Effector memory CD4-positive, alpha-beta T cell (primary cell): ENCODE measurements at regions not wholly inside any gene's neighbourhood (a gene's known extent, or its start where the extent isn't known, plus 50 kb on each side); places are given as distances from the start of the nearest gene placed in this dataset.

ENCODE experiments used
- DNase-seq, 3 donors: peaks; one replicate each; pipeline ENCODE4 v3.0.0-alpha.2; 2020
- H3K27ac ChIP-seq: 2 replicates; pipeline ENCODE4 v1.7.0; 2013; ENCODE audit warnings: mild to moderate bottlenecking, low read length, moderate library complexity; ENCODE audit not compliant: insufficient read depth, poor library complexity, severe bottlenecking
- H3K27me3 ChIP-seq: replicated peaks from 2 replicates; pipeline ENCODE4 v1.7.0; 2013; ENCODE audit warnings: mild to moderate bottlenecking, low read length; ENCODE audit not compliant: insufficient read depth, control insufficient read depth, poor library complexity, severe bottlenecking
- H3K36me3 ChIP-seq: 2 replicates; pipeline ENCODE4 v1.7.0; 2013; ENCODE audit warnings: mild to moderate bottlenecking, low read length, moderate library complexity; ENCODE audit not compliant: control insufficient read depth, insufficient read depth
- H3K4me1 ChIP-seq: 2 replicates; pipeline ENCODE4 v1.7.0; 2013; ENCODE audit warnings: low read length, mild to moderate bottlenecking; ENCODE audit not compliant: control insufficient read depth, insufficient read depth, poor library complexity, severe bottlenecking
- H3K4me3 ChIP-seq: 2 replicates; pipeline ENCODE4 v1.7.0; 2013; ENCODE audit warnings: low read length, low read depth, mild to moderate bottlenecking; ENCODE audit not compliant: insufficient read depth, poor library complexity, severe bottlenecking
- H3K9me3 ChIP-seq: 2 replicates; pipeline ENCODE4 v1.7.0; 2013; ENCODE audit warnings: mild to moderate bottlenecking, low read length, moderate library complexity; ENCODE audit not compliant: control insufficient read depth

GRCh38 chr10:75326306-75326705, 75.3 kb downstream of the ZNF503 start:
- Histone ChIP-seq H3K9me3 (no peaks in the 10 kb centered on the region), H3K27me3 (peaks cover under 1% of the 10 kb centered on the region), H3K4me3 (no peak overlapping the region), H3K4me1 (no peaks in the 10 kb centered on the region), H3K27ac (no peak overlapping the region), H3K36me3 (no peaks in the 10 kb centered on the region)
- DNase-seq, result no peak

GRCh38 chr10:75319274-75319673, 82.3 kb downstream of the ZNF503 start:
- Histone ChIP-seq H3K36me3 (no peaks in the 10 kb centered on the region), H3K4me3 (no peak overlapping the region), H3K27ac (no peak overlapping the region), H3K4me1 (no peaks in the 10 kb centered on the region), H3K9me3 (peaks cover 2% of the 10 kb centered on the region), H3K27me3 (no peaks in the 10 kb centered on the region)
- no peak for DNase-seq

DNA sequence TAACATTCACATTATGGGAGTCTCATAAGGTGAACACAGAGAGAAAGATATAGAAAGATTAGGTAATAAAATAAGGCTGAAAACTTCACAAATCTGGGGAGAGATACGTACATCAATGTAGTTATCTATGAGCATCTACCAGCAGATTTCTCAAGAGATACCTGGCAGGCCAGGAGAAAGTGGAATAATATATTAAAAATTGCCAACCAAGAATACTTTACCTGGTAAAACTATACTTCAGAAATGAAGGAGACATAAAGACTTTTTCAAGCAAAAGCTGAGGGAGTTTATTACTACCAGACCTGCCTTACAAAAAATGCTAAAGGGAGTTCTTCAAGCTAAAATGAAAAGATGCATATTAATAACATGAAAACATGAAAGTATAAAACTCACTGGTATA, 78.8 kb upstream of the COMTD1 start:
- Histone ChIP-seq H3K36me3 (no peaks in the 10 kb centered on the region), H3K4me3 (no peak overlapping the region), H3K27ac (no peak overlapping the region), H3K27me3 (no peaks in the 10 kb centered on the region), H3K4me1 (no peaks in the 10 kb centered on the region), H3K9me3 (peaks cover 3% of the 10 kb centered on the region)
- no peak for DNase-seq

DNA sequence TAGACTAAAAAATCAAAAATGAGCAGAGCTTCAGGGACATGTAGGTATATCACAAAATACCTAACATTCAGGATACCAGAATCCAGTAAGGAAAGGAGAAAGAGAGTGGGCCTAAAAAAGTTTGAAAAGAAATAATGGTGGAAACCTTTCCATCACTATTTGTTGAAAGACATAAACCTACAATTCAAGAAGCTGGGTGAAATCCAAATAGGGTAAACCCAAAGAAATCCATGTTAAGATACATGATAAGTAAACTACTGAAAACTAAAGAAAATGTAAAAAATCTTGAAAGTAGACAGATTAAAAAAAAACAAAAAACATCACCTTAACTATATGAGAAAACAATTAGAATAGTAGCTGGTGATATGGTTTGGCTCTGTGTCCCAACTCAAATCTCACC, 76.7 kb upstream of the COMTD1 start:
- Histone ChIP-seq H3K27me3 (no peaks in the 10 kb centered on the region), H3K9me3 (peaks cover 3% of the 10 kb centered on the region), H3K4me3 (no peak overlapping the region), H3K27ac (no peak overlapping the region), H3K4me1 (no peaks in the 10 kb centered on the region), H3K36me3 (no peaks in the 10 kb centered on the region)
- DNase-seq, result no peak

DNA sequence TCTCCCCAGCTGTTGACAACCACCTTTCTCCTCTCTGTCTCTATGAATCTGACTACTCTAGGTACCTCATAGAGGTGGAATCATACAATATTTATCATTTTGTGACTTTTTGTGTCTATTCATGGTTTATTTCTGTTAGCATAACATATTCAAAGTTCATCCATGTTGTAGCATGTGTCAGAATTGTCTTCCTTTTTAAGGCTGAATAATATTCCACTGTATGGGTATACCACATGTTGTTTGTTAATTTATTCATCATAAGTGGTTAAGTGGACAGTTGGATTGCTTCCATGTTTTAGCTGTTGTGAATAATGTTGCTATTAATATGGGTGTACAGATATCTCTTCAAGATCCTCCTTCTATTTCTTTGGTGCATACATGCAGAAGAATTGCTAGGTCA, 69.9 kb upstream of the COMTD1 start:
- H3K9me3 ChIP-seq, result no peaks in the 10 kb centered on the region
- no peak for DNase-seq
- no peaks in the 10 kb centered on the region for H3K36me3 ChIP-seq
- no peaks in the 10 kb centered on the region for H3K4me1 ChIP-seq
- no peak overlapping the region for H3K27ac ChIP-seq
- no peaks in the 10 kb centered on the region for H3K27me3 ChIP-seq
- no peak overlapping the region for H3K4me3 ChIP-seq

DNA sequence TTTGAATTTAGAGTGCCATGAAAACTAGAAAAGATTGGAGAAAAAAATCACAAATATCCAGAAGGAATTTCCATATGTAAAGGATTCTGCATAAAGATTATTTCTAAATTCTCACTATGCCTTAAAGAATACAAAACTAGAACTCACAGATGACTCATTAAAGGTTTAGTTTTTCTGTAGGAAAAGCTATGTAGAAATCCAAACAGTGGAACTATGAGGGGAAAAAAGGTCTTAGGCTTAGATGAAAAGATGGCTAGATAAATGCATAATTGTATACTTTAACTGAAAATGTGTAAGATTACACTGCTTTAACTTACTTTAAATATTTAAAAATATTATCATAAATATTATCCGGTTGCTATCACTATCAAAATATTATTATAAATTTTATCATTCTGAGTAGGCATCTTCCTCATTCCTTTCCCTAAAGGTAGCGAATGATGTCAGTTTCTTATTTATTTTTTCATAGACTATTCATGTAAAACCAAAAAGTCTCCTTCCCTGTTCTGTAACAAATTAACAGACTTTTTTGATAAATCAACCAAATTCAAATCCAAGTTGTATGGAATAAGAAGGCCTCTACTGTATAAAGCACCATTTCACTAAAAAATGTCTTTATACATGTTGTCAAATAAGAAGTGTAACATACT, 69.1 kb upstream of the COMTD1 start:
- H3K27me3 ChIP-seq, result no peaks in the 10 kb centered on the region
- no peaks in the 10 kb centered on the region for H3K4me1 ChIP-seq
- H3K9me3 ChIP-seq, result no peaks in the 10 kb centered on the region
- no peak overlapping the region for H3K4me3 ChIP-seq
- DNase-seq, result no peak
- H3K27ac ChIP-seq, result no peak overlapping the region
- no peaks in the 10 kb centered on the region for H3K36me3 ChIP-seq

DNA sequence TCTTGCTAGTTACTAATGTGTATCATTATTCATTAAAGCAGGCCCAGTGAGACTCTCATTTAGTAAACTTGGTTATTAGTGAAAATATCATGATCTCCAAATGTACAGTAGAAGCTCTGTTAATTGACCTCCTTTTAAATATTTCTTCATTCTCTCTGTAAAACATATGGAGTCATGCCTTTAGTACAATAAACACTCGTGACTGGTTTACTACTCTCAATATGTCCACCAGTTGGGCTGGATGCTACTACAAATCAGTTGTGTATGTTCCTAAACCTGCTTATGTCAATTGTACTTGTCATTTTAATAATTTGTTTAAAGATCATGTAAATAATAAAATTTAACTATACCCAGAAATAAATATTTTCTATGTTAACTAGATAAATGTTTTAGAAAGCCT, 68.6 kb upstream of the COMTD1 start:
- Histone ChIP-seq H3K36me3 (no peaks in the 10 kb centered on the region), H3K27ac (no peak overlapping the region), H3K4me1 (no peaks in the 10 kb centered on the region), H3K4me3 (no peak overlapping the region), H3K9me3 (no peaks in the 10 kb centered on the region), H3K27me3 (no peaks in the 10 kb centered on the region)
- no peak for DNase-seq

DNA sequence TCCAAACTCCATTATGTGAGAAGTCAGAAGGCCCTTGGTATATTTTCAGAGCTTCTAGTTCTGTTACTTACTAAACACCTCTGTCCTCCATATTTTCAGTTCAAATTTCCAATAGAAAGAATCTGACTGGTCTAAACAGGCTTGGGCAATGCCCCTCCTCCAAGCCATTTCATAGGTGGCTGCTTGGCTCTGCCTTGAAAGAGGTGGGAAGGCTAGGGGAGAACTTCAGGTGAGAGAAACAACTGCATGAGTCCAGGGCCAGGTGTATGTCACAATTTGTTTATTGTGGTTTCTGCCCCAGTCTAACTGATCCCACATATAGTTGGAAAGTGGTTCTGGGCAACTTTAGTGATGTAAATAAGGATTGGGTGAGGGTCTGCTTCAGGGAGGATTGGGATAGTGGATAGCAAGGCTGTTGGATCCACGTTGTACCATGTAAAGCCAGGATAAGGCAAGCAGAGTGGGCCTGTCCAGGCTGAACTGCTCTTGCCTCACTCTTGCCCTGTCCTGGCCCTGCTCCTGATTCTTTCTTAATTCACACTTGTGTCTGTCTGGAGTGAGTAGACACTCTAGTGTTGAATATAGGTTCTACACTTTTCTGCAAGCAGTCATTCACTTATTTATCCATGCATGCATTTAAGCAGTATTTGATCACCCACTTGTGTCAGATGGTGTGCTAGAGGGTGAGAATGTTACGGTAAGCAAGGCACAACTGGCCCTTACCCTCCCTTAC, 67.5 kb upstream of the COMTD1 start:
- DNase-seq, result no peak
- Histone ChIP-seq H3K9me3 (no peaks in the 10 kb centered on the region), H3K4me3 (no peak overlapping the region), H3K36me3 (no peaks in the 10 kb centered on the region), H3K27ac (no peak overlapping the region), H3K27me3 (no peaks in the 10 kb centered on the region), H3K4me1 (no peaks in the 10 kb centered on the region)

- H3K27ac ChIP-seq, result no peak overlapping the region
- no peaks in the 10 kb centered on the region for H3K9me3 ChIP-seq
- H3K4me3 ChIP-seq, result no peak overlapping the region
- no peaks in the 10 kb centered on the region for H3K4me1 ChIP-seq
- no peaks in the 10 kb centered on the region for H3K27me3 ChIP-seq
- H3K36me3 ChIP-seq, result no peaks in the 10 kb centered on the region
- DNase-seq, result no peak
These were observed 66.3 kb upstream of the COMTD1 start for GRCh38 chr10:75302029-75302428.

DNA sequence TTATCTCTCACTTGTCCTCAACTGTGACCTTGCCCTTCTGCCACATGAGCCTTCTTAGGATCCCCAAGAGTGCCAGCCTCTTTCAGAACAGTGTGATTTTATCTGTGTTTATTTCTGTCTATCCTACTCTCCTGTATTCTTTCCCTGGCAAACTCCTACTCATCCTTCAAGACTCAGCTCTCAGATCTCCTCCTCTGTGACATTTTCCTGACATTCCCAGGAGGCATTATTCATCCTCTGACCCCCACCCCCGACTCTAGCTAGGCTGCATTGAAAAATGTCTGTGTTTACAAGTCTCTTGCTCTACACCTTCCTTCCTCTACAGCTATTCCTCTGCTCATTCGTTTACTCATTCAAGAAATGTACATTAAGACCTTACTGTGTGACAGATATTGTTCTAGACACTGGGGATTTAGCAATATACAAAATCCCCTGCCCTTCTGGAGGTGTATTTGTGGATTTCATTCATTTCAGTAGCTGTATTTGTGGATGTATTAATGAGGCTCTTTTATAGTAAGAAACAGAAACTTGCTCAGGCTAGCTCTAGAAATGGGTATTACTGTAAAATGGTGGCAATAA, 61.4 kb upstream of the COMTD1 start:
- DNase-seq, result no peak
- no peaks in the 10 kb centered on the region for H3K9me3 ChIP-seq
- H3K36me3 ChIP-seq, result no peaks in the 10 kb centered on the region
- no peak overlapping the region for H3K27ac ChIP-seq
- H3K4me1 ChIP-seq, result peaks cover 4% of the 10 kb centered on the region
- H3K27me3 ChIP-seq, result no peaks in the 10 kb centered on the region
- no peak overlapping the region for H3K4me3 ChIP-seq
